ENCODE measurements at regions not wholly inside any gene's neighbourhood (a gene's known extent, or its start where the extent isn't known, plus 50 kb on each side); places are given as distances from the start of the nearest gene placed in this dataset.

DNA sequence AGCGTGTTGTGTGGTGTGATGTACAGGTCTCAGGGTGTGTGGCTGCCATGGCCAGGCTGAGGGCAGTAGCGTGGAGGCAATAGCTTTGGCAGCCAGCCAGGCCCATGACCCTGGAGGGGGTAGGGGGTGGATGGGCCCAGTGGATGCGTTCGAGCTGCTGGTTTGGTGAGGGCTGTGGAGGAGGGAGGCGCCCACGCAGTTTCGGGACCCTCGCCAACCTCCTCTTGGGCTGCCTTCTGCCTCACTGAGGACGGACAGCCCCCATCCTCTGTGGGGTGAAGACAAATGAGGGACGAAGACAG is 238.6 kb upstream of the GSE1 start:
- no peak for TF ChIP-seq TAF1 (IDR thresholded peaks at IDR 0.05; ENCODE audit: low read depth, low read length)
- TF ChIP-seq POLR2AphosphoS5 (IDR thresholded peaks at IDR 0.05; ENCODE audit: low read depth, low read length) = no peak
- TF ChIP-seq PAX5 (IDR thresholded peaks at IDR 0.05; ENCODE audit: insufficient read depth, low read length, severe bottlenecking) = no peak
- no peak for TF ChIP-seq POLR2A (IDR thresholded peaks at IDR 0.05; ENCODE audit: low read depth, low read length)
- TF ChIP-seq SPI1 (IDR thresholded peaks at IDR 0.05; ENCODE audit: low read depth, low read length) = no peak
- no peak for TF ChIP-seq POU2F2 (IDR thresholded peaks at IDR 0.05; ENCODE audit: low read depth, low read length)

Data from GM12891 (cell line).